ENCODE measurements at regions not wholly inside any gene's neighbourhood (a gene's known extent, or its start where the extent isn't known, plus 50 kb on each side); places are given as distances from the start of the nearest gene placed in this dataset.

GRCh38 chr4:58602731-58603359 lies 1492.7 kb upstream of the IGFBP7 start:
- no peak overlapping the region for H3K27ac ChIP-seq
- TF ChIP-seq CTCF (IDR thresholded peaks at IDR 0.05; ENCODE audit: low read depth, low read length), result no peak
- DNase-seq (ENCODE audit: low read depth in 1 of 2, low spot score in 1 of 2), result no peak
- H3K4me1 ChIP-seq (ENCODE audit: low read depth), result peaks cover 13% of the 10 kb centered on the region
- H3K4me3 ChIP-seq, result no peak overlapping the region
- H3K9me3 ChIP-seq (ENCODE audit: low read depth), result no peaks in the 10 kb centered on the region
- H3K36me3 ChIP-seq, result no peaks in the 10 kb centered on the region
- no peaks in the 10 kb centered on the region for H3K27me3 ChIP-seq

- Histone ChIP-seq H3K36me3 (no peaks in the 10 kb centered on the region), H3K4me1 (ENCODE audit: low read depth) (peaks cover 12% of the 10 kb centered on the region), H3K4me3 (no peak overlapping the region), H3K9me3 (ENCODE audit: low read depth) (no peaks in the 10 kb centered on the region), H3K27me3 (no peaks in the 10 kb centered on the region), H3K27ac (no peak overlapping the region)
- no peak for DNase-seq (ENCODE audit: low read depth in 1 of 2, low spot score in 1 of 2)
- no peak for TF ChIP-seq CTCF (IDR thresholded peaks at IDR 0.05; ENCODE audit: low read depth, low read length)
These were observed 1491.8 kb upstream of the IGFBP7 start for GRCh38 chr4:58602022-58602421.

- Histone ChIP-seq H3K27me3 (no peaks in the 10 kb centered on the region), H3K36me3 (no peaks in the 10 kb centered on the region), H3K9me3 (ENCODE audit: low read depth) (no peaks in the 10 kb centered on the region), H3K4me1 (ENCODE audit: low read depth) (peaks cover 12% of the 10 kb centered on the region), H3K4me3 (no peak overlapping the region), H3K27ac (no peak overlapping the region)
- DNase-seq (ENCODE audit: low read depth in 1 of 2, low spot score in 1 of 2), result no peak
- TF ChIP-seq CTCF (IDR thresholded peaks at IDR 0.05; ENCODE audit: low read depth, low read length), result no peak
These were observed 1490.1 kb upstream of the IGFBP7 start for GRCh38 chr4:58600290-58600689.

GRCh38 chr4:58590722-58591121 lies 1480.5 kb upstream of the IGFBP7 start:
- Histone ChIP-seq H3K4me1 (ENCODE audit: low read depth) (no peaks in the 10 kb centered on the region), H3K9me3 (ENCODE audit: low read depth) (no peaks in the 10 kb centered on the region), H3K27ac (no peak overlapping the region), H3K36me3 (no peaks in the 10 kb centered on the region), H3K27me3 (no peaks in the 10 kb centered on the region), H3K4me3 (no peak overlapping the region)
- no peak for TF ChIP-seq CTCF (IDR thresholded peaks at IDR 0.05; ENCODE audit: low read depth, low read length)
- no peak for DNase-seq (ENCODE audit: low read depth in 1 of 2, low spot score in 1 of 2)

GRCh38 chr4:58587856-58588255 lies 1477.7 kb upstream of the IGFBP7 start:
- Histone ChIP-seq H3K36me3 (no peaks in the 10 kb centered on the region), H3K4me1 (ENCODE audit: low read depth) (no peaks in the 10 kb centered on the region), H3K27me3 (no peaks in the 10 kb centered on the region), H3K27ac (no peak overlapping the region), H3K9me3 (ENCODE audit: low read depth) (no peaks in the 10 kb centered on the region), H3K4me3 (no peak overlapping the region)
- DNase-seq (ENCODE audit: low read depth in 1 of 2, low spot score in 1 of 2), result no peak
- TF ChIP-seq CTCF (IDR thresholded peaks at IDR 0.05; ENCODE audit: low read depth, low read length), result no peak

All from cardiac muscle cell (in vitro differentiated cells and primary cell).